Ovary (tissue), 7 donors: ENCODE measurements at regions not wholly inside any gene's neighbourhood (a gene's known extent, or its start where the extent isn't known, plus 50 kb on each side); places are given as distances from the start of the nearest gene placed in this dataset.

ENCODE experiments used
- DNase-seq, 5 donors: peaks; one replicate each; pipeline ENCODE4 v3.0.0-alpha.2; 2019 to 2020
- H3K27ac ChIP-seq, 2 donors: fragments of 200-600 bp; one replicate each; pipeline versions ENCODE4 v1.5.1 to v1.8.0; 2019 to 2022
- H3K27me3 ChIP-seq: fragments of 200-600 bp; one replicate; pipeline ENCODE4 v1.8.0; 2022
- H3K36me3 ChIP-seq: fragments of 200-600 bp; sonication (generic); one replicate; pipeline ENCODE4 v1.5.1; 2019
- H3K4me1 ChIP-seq: one replicate; pipeline ENCODE4 v1.8.1; 2013; ENCODE audit warnings: mild to moderate bottlenecking, moderate library complexity; ENCODE audit not compliant: insufficient read depth
- H3K4me3 ChIP-seq: fragments of 200-600 bp; sonication (generic); one replicate; pipeline ENCODE4 v1.5.1; 2017
- H3K9me3 ChIP-seq, 2 donors: fragments of 200-600 bp in 1 of 2; sonication (generic) in 1 of 2; one replicate each; pipeline versions ENCODE4 v1.5.1 to v1.8.1; 2013 to 2019; ENCODE audit warnings: mild to moderate bottlenecking in 1 of 2, moderate library complexity in 1 of 2
- CTCF ChIP-seq, 3 donors: fragments of 450-650 bp in 2 of 3; fragments of 200-600 bp in 1 of 3; IDR thresholded peaks; one replicate each; pipeline versions ENCODE4 v1.5.1 to v1.8.0; 2016 to 2022; ENCODE audit warnings: antibody characterized with exemption in 3 of 3, mild to moderate bottlenecking in 1 of 3
- EP300 ChIP-seq: sonication (generic); formaldehyde crosslinking; IDR thresholded peaks from one replicate; pipeline ENCODE4 v1.6.1; 2017; ENCODE audit warnings: antibody characterized with exemption
- POLR2A ChIP-seq: fragments of 450-650 bp; IDR thresholded peaks from one replicate; pipeline ENCODE4 v1.6.1; 2017; ENCODE audit warnings: antibody characterized with exemption, mild to moderate bottlenecking, moderate library complexity
- WGBS, 3 donors: extraction: QIAGEN DNeasy Blood & Tissue Kit in 1 of 3; methylation state at CpG; one replicate each; pipeline versions ENCODE4 v1.1.5 to v1.1.7; 2013 to 2017; 5-methylcytosine and 5-hydroxymethylcytosine counted together
- intact Hi-C, 4 donors: fragments of 100-400 bp; cut with DNase I; formaldehyde crosslinking; loops; one replicate each; pipeline versions ENCODE4 v1.11.0 to v1.15.1; 2022 to 2023
- donor health status: DM: no; HTN: no; CAD: no; lungs with moderate emphysema.
- donor health status: DM: no; HTN: no; CAD: no.
- donor health status: Bipolar disorder and iron deficiency.
- donor health status: DM: no; HTN: no; CAD: no.
- donor health status: DM: yes; HTN: yes; CAD: no.

GRCh38 chr3:117409701-117410459 is 700.3 kb downstream of the TUSC7 start:
- no peak overlapping the region for H3K4me3 ChIP-seq
- no peaks in the 10 kb centered on the region for H3K27me3 ChIP-seq
- no peak overlapping the region for H3K27ac ChIP-seq
- H3K36me3 ChIP-seq = no peaks in the 10 kb centered on the region
- no peaks in the 10 kb centered on the region for H3K4me1 ChIP-seq
- WGBS, 3 donors = 89 to 93% (median 90%) methylated on average over 3 of the region's 3 CpGs
- no peaks in the 10 kb centered on the region for H3K9me3 ChIP-seq
- intact Hi-C loops = no loop called here
- TF ChIP-seq EP300 (no peak), CTCF (IDR thresholded peaks at IDR 0.05) (no peak), POLR2A (no peak)
- DNase-seq = no peak

- DNase-seq = no peak
- H3K4me1 ChIP-seq = no peaks in the 10 kb centered on the region
- no peaks in the 10 kb centered on the region for H3K27me3 ChIP-seq
- H3K27ac ChIP-seq = no peak overlapping the region
- intact Hi-C loops = no loop called here
- TF ChIP-seq CTCF (IDR thresholded peaks at IDR 0.05) (no peak), EP300 (no peak)
- 40 to 43% (median 41%) methylated on average over 4 of the region's 4 CpGs for WGBS, 3 donors
- no peaks in the 10 kb centered on the region for H3K9me3 ChIP-seq
- no peak overlapping the region for H3K4me3 ChIP-seq
- H3K36me3 ChIP-seq = no peaks in the 10 kb centered on the region
Measured at GRCh38 chr3:117411971-117412370, 702.4 kb downstream of the TUSC7 start.

GRCh38 chr3:117417411-117417810 is 707.8 kb downstream of the TUSC7 start:
- no peaks in the 10 kb centered on the region for H3K4me1 ChIP-seq
- no peaks in the 10 kb centered on the region for H3K27me3 ChIP-seq
- no peaks in the 10 kb centered on the region for H3K9me3 ChIP-seq
- 89 to 97% (median 92%) methylated on average over 1 of the region's 1 CpG for WGBS, 3 donors
- intact Hi-C loops = no loop called here
- TF ChIP-seq POLR2A (no peak), CTCF (IDR thresholded peaks at IDR 0.05) (no peak), EP300 (no peak)
- no peak for DNase-seq
- no peaks in the 10 kb centered on the region for H3K36me3 ChIP-seq
- H3K4me3 ChIP-seq = no peak overlapping the region
- no peak overlapping the region for H3K27ac ChIP-seq

- no peak overlapping the region for H3K4me3 ChIP-seq
- WGBS, 3 donors = 76 to 84% (median 84%) methylated on average over 1 of the region's 1 CpG
- no peaks in the 10 kb centered on the region for H3K27me3 ChIP-seq
- H3K27ac ChIP-seq = no peak overlapping the region
- no peaks in the 10 kb centered on the region for H3K4me1 ChIP-seq
- no peaks in the 10 kb centered on the region for H3K9me3 ChIP-seq
- no peak for DNase-seq
- no peaks in the 10 kb centered on the region for H3K36me3 ChIP-seq
- TF ChIP-seq CTCF (IDR thresholded peaks at IDR 0.05) (no peak), POLR2A (no peak), EP300 (no peak)
- intact Hi-C loops = no loop called here
Measured at GRCh38 chr3:117427081-117427480, 717.5 kb downstream of the TUSC7 start.
